ENCODE measurements at regions not wholly inside any gene's neighbourhood (a gene's known extent, or its start where the extent isn't known, plus 50 kb on each side); places are given as distances from the start of the nearest gene placed in this dataset.

DNA sequence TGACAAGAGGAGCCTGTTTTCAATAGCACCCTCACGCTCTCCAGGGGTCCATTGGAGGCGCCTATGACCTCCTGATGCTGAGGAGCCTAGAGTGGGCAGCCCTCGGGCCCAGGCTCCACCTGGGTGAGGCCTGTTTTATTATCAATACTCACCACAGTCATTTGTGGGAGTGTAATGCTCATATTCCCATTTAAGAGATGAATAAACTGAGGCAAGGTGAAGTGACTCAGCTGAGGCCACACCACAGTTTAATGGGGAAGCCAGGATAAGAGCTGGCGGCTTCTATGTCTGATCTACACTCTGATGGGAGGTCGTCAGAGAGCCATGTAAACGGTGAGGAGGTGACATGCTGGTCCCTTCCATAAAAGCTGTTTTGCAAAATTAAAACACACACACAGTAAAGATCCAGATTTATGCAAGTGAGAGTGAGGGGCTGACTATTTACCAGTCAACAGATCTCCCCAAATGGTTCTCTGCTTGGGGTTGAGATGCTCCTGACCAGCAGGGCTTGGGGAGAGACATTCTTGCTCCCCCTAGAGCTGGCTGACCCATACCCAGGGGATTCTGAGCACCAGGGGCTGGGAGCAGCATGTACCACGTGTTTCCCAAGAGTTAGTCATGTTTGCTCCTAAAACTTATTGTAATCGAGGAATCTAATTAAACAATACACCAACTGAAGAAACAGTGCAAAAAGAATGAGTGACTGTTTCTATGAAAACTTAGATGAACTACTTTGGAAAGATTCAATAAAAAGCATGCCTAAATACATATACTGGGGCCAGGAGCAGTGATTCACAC, 81.0 kb upstream of the INSIG1 start:
- no peak for DNase-seq (ENCODE audit: low spot score)

- DNase-seq (ENCODE audit: low spot score), result no peak
Measured at GRCh38 chr7:155217634-155218033, 80.0 kb upstream of the INSIG1 start.

DNA sequence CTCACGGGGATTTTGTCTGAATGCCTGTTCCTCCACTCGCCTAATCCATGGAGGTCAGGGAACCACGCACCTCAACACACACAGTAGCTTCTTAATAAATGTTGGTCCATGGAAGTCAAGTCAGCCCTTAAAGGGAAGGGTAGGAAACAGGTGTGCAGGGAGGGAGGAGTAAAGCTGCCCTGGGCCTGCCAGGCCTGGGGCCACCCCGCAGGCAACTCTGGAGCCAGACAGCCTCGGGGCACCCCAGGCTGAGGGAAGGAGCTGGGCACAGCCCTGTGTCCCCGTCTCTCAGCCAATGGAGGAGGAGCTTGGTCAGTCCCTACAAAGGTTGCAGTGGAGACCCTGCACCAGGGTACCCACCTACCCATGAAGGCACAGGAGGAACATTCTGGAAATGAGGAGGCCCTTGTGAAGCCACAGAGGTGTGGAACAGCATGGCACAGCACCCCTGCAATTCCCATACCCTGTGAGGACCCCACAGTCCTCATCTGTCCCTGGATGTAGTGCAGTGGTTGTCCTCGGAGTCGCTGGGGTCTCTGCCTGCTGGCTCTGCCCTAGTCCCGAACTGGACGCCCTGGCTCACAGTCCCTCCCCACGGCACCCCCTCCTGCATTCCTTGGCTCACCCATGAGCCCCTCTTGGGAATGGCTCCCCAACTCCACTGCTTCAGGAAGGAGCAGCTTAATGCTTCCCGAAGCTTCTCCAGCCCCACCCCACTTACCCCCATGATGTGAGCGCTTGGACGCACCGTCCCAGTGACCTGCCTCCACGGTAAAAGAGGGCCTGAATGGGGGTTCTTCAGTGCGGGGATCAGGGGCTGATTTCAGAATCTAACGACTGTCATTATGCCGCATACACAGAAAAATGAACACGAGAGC, 79.2 kb upstream of the INSIG1 start:
- no peak for DNase-seq (ENCODE audit: low spot score)

DNA sequence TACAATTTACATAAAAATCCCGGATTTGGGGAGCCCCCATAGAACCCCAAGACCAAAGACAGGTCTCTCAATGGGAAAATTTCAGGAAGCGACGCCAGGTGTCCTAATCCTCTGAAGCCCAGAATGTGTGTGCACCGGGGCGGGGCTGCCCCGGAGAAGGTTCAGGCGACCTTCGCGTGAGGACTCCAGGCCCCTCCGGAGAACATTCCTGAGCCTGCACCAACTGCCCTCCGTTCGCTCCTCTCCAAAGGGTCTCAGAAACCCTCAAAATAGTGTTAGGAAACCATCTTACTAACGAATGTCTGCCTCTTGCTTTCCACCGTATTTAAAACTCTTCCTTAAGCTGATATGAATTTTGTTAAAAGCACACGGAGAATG, 78.5 kb upstream of the INSIG1 start:
- DNase-seq (ENCODE audit: low spot score), result no peak

- DNase-seq (ENCODE audit: low spot score), result no peak
Measured at GRCh38 chr7:155219947-155220769, 77.5 kb upstream of the INSIG1 start.

- DNase-seq (ENCODE audit: low spot score), result no peak
Measured at GRCh38 chr7:155220903-155221302, 76.8 kb upstream of the INSIG1 start.

- DNase-seq (ENCODE audit: low spot score), result no peak
Measured at GRCh38 chr7:155221547-155221946, 76.1 kb upstream of the INSIG1 start.

DNA sequence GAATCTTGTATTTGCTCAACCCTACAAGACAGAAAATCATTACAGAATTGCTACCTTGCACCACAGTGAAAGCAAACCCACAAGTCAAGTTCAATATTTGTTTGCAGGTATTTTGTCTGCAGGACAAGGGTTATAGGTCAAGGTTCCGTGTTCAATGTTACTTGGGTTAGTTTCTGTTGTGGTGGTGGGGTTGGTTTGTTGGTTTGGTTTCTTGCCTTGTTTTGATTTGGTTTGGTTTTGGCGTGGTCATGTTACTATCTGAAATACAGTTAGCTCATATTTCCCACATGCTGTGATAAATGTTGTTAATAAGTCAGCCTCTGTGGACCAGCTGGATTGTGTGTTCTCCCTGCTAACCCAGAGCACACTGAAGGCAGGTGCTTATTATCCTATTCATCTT, 75.6 kb upstream of the INSIG1 start:
- DNase-seq (ENCODE audit: low spot score), result no peak

- DNase-seq (ENCODE audit: low spot score), result no peak
Measured at GRCh38 chr7:155222573-155222972, 75.1 kb upstream of the INSIG1 start.

- no peak for DNase-seq (ENCODE audit: low spot score)
Measured at GRCh38 chr7:155223021-155223420, 74.7 kb upstream of the INSIG1 start.

- DNase-seq (ENCODE audit: low spot score), result no peak
Measured at GRCh38 chr7:155223503-155223902, 74.2 kb upstream of the INSIG1 start.

DNA sequence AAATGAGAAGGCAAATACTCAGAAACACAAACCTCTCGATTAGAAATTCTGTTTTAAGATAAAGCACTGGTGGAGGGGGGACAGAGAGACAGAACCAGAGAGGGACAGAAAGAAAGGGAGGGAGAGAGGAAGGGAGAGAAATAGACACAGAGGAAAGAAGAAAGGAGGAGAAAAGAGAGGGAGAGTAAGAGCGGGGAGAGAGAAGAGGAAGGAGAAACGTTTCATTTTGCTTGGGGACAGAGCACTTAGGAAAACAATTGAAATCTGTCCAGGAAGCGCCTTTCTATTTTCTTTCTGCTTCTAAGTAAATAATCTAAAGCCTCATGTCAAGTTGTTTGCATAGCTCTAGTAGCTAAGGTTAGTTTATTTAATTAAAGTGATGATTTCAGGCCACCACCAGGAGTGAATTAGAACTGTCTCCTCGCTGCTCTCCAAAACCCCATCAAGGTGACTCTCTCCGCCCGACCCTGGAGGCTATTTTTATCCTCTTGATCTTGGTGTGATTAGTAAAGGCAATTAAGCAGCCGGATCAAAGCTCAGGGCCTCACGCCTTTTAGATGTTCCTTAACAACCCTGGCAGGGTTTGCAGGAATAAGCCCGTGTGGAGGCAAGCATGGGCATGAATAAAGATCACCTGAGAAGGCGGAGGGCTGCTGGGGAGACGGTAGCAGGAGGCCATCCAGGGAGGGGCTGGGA, 73.4 kb upstream of the INSIG1 start:
- DNase-seq (ENCODE audit: low spot score), result no peak

GRCh38 chr7:155225095-155225494, 72.6 kb upstream of the INSIG1 start:
- DNase-seq (ENCODE audit: low spot score), result no peak

DNA sequence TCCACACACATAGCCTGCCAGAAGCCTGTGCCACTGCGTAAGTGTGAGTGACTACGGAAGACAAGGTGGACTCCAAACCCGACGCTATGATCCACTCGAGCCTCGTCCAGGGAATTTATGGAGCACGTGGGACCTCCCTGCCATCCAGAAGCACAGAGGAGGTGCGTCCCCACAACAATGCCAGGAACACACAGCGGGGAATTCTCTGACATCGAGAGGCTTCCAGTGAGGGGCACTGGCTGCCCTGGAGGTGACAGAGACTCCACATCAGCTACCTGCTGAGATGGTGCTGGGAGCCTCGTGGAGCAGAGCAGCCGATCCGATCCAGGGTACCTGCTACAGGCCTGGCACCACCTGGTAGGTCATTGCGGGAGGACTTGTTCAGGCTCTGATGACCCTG, 72.2 kb upstream of the INSIG1 start:
- no peak for DNase-seq (ENCODE audit: low spot score)

DNA sequence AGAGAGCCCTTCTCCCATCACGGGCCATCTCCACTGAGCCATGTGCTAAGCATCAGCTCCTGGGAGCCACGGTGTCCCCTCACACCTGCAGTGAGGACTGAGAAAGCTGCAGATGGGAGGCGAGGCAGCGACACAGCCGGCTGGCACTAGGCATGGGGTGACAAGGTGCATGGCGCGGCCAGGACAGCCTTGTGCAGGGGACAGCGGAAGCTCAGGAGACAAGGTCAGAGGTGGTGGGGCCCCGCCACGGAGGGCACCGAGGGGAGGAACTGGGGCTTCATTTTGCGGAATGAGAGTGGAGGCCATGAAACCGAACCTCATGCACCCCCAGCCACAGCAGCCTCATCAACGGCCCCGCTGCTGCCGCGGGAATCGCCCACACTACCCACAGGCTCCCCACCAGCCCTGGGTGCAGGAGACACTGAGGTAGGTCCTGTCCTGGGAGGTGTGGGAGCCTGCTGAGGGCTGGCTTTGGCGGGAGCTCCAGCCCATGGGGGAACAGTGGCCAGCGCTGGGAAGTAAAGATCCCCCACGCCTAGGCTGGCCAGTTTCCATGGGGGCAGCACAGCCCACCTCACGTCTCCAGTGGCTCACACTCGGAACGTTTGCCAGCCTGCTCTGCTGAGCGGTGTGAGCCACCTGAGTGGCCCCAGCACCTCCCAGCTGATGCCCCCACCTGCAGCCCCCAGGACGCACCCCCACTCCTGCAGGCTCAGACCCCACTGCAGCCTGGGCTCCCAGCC, 71.2 kb upstream of the INSIG1 start:
- DNase-seq (ENCODE audit: low spot score), result no peak

DNA sequence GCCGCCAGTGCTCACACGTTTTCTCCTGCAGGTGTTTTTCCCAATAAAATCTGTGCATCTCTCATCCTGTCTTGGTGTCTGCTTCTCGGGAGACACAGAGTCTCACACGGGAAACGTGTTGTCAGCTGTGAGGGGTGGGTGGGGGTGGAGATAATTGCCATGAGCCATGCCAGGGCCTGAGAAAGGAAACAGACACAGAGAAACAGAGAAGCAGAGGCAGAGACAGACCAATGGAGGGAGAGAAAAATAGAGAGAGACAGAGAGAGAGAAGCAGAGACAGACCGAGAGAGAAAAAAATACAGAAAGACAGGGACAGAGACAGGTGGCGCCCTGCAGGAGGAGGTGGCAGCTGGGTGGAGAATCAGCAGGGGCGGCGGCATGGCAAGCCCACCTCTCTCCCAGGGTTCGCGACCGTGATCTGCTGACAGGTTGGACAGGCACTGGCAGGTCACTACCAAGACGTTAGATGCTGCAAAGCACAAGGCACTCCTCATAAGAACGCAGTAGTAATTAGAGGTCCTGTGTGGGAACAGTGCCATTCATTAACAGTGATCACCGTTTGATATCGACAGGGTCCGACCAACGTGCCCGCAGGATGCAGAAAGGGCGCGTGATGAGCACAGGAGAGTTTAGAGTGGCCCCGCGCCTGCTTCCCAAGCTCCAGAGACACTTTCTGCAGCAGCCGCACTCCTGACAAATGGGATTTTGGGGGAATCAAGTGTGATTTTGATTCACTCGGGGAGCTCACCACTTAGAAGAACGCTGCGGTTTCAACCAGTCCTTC, 70.5 kb upstream of the INSIG1 start:
- no peak for DNase-seq (ENCODE audit: low spot score)

DNA sequence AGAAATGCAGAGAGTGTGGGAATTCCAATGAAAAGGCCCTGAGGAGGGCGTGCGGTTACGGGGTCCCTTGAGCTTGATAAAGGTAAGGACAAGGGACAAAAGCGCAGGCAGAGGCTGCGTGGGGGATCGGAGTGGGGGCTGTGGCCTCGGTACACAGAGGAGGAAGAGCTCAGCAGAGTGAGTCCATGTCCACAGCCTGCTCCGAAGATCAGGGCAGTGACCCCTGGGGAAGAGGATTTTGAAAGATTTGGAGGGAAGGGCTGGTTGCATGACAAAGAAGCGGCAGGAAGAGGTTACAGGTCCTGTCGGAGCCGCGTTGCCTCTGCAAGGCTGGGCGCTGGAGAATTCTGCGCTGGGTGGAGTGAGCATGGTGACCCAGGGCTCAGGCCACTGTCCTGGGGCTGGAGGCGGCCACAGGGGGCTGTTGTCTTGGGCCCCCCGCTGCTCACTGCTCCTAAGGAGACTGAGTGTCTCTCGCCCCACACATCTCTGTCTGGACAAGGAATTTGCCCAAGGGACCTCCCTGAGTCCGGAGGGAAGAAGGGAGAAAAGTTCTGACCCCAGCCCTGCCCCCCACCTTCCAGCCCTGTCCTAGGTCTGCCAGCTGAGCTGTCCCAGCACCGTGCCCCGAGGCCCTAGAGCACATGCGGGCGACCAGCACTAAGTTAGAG, 69.8 kb upstream of the INSIG1 start:
- no peak for DNase-seq (ENCODE audit: low spot score)

DNA sequence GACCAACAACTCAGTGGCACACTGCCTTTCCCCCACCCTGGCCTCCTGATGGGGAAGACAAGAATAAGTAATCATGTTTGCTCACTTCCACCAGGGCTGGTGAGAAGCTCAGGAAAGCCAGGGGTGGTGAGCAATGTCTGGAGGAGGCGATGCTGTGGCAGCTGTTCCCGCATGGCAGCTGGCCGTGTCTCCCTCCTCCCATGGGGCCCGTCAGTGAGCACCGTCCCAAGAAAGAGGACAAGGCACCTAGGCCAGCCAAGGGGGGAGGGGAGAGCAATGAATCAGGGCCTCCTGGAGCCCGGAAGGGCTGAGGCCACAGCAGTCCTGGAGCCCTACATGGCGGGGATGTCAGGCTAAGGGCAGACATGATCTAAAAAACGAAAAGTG, 69.2 kb upstream of the INSIG1 start:
- DNase-seq (ENCODE audit: low spot score), result no peak

GRCh38 chr7:155228894-155229293, 68.8 kb upstream of the INSIG1 start:
- DNase-seq (ENCODE audit: low spot score), result no peak
